Loucy (cell line): ENCODE measurements at regions not wholly inside any gene's neighbourhood (a gene's known extent, or its start where the extent isn't known, plus 50 kb on each side); places are given as distances from the start of the nearest gene placed in this dataset.

ENCODE experiments used
- EZH2phosphoT487 ChIP-seq: fragments of 200-600 bp; IDR thresholded peaks from 2 replicates; pipeline ENCODE4 v1.6.1; 2018; ENCODE audit warnings: antibody characterized with exemption, mild to moderate bottlenecking, moderate library complexity, borderline replicate concordance
- TF ChIP-seq, protein P1 (sequence below): fragments of 200-600 bp; sonication (generic); conservative IDR thresholded peaks from 2 replicates; pipeline ENCODE4 v1.5.1; 2014; ENCODE audit warnings: mild to moderate bottlenecking, antibody characterized with exemption, low read length

- TF ChIP-seq, protein P1, sequence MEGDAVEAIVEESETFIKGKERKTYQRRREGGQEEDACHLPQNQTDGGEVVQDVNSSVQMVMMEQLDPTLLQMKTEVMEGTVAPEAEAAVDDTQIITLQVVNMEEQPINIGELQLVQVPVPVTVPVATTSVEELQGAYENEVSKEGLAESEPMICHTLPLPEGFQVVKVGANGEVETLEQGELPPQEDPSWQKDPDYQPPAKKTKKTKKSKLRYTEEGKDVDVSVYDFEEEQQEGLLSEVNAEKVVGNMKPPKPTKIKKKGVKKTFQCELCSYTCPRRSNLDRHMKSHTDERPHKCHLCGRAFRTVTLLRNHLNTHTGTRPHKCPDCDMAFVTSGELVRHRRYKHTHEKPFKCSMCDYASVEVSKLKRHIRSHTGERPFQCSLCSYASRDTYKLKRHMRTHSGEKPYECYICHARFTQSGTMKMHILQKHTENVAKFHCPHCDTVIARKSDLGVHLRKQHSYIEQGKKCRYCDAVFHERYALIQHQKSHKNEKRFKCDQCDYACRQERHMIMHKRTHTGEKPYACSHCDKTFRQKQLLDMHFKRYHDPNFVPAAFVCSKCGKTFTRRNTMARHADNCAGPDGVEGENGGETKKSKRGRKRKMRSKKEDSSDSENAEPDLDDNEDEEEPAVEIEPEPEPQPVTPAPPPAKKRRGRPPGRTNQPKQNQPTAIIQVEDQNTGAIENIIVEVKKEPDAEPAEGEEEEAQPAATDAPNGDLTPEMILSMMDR = no peak
- TF ChIP-seq EZH2phosphoT487 = no peak
Observed at GRCh38 chr9:129343424-129344375, 165.6 kb upstream of the IER5L start.
